H1 (cell line): ENCODE measurements at regions not wholly inside any gene's neighbourhood (a gene's known extent, or its start where the extent isn't known, plus 50 kb on each side); places are given as distances from the start of the nearest gene placed in this dataset.

ENCODE experiments used
- CTCF ChIA-PET: fragments of 300-600 bp; sonication (Branson Sonifier 250); formaldehyde crosslinking; loops from one replicate; lab custom pipeline; 2021; ENCODE audit not compliant: partially characterized antibody; lab: Charles Lee
- POLR2A ChIA-PET: fragments of 300-600 bp; sonication (Branson Sonifier 250); formaldehyde crosslinking; loops from one replicate; lab custom pipeline; 2021; ENCODE audit warnings: inconsistent platforms; ENCODE audit not compliant: partially characterized antibody; lab: Charles Lee
- DNase-seq, 2 experiments: peaks; one replicate each; pipeline versions ENCODE4 v3.0.0 to v3.0.0-alpha.2; 2010 to 2022; ENCODE audit warnings: low spot score in 2 of 2, low read depth in 1 of 2, mixed read lengths in 1 of 2
- FAIRE-seq: peaks from 2 replicates; lab custom pipeline; 2011; peaks lifted over from hg19 to GRCh38; lab: Jason Lieb, UNC
- H2AFZ ChIP-seq: 2 replicates; pipeline ENCODE4 v1.8.1; 2012; ENCODE audit warnings: low read length, inconsistent platforms
- H2AK5ac ChIP-seq: 2 replicates; pipeline ENCODE4 v1.6.1; 2013; ENCODE audit warnings: low read depth, low read length
- H2BK120ac ChIP-seq: replicated peaks from 2 replicates; pipeline ENCODE3; 2013; ENCODE audit warnings: low read depth, low read length, inconsistent platforms
- H2BK12ac ChIP-seq: 2 replicates; pipeline ENCODE4 v1.6.1; 2013; ENCODE audit warnings: low read depth, low read length
- H2BK15ac ChIP-seq: 2 replicates; pipeline ENCODE4 v1.6.1; 2013; ENCODE audit warnings: low read length
- H2BK20ac ChIP-seq: 2 replicates; pipeline ENCODE4 v1.6.1; 2013; ENCODE audit warnings: low read length
- H2BK5ac ChIP-seq: 2 replicates; pipeline ENCODE4 v1.6.1; 2013; ENCODE audit warnings: low read depth, low read length
- H3K14ac ChIP-seq: 2 replicates; pipeline ENCODE4 v1.6.1; 2013; ENCODE audit warnings: inconsistent platforms; ENCODE audit not compliant: insufficient read length
- H3K18ac ChIP-seq: 2 replicates; pipeline ENCODE4 v1.6.1; 2013; ENCODE audit warnings: low read length; ENCODE audit errors: extremely low read depth
- H3K23ac ChIP-seq: 2 replicates; pipeline ENCODE4 v1.6.1; 2013; ENCODE audit warnings: inconsistent platforms; ENCODE audit not compliant: insufficient read length
- H3K23me2 ChIP-seq: 2 replicates; pipeline ENCODE4 v1.6.1; 2013; ENCODE audit warnings: low read depth, low read length
- H3K27ac ChIP-seq: 2 replicates; pipeline ENCODE4 v1.6.1; 2011; ENCODE audit warnings: low read depth, low read length, inconsistent platforms
- H3K27me3 ChIP-seq, 4 experiments: replicated peaks in 1 of 4; 1 replicate in 1 of 4; 2 replicates in 3 of 4; pipeline versions ENCODE4 v1.6.1 to v1.8.1; 2011 to 2013; ENCODE audit warnings: low read length in 3 of 4, mild to moderate bottlenecking in 3 of 4, inconsistent platforms in 2 of 4, mixed read lengths in 2 of 4, moderate library complexity in 1 of 4; ENCODE audit not compliant: control insufficient read depth in 3 of 4, insufficient read depth in 3 of 4; ENCODE audit errors: extremely low read depth in 1 of 4
- H3K36me3 ChIP-seq, 4 experiments: 2 replicates each; pipeline versions ENCODE4 v1.6.1 to v1.8.1; 2011 to 2013; ENCODE audit warnings: mild to moderate bottlenecking in 4 of 4, low read length in 3 of 4, moderate library complexity in 2 of 4, control low read depth in 1 of 4, inconsistent platforms in 1 of 4; ENCODE audit not compliant: insufficient read depth in 4 of 4, control insufficient read depth in 2 of 4
- H3K4ac ChIP-seq: replicated peaks from 2 replicates; pipeline ENCODE3; 2013; ENCODE audit warnings: low read length, low read depth, mixed read lengths, inconsistent platforms; ENCODE audit not compliant: insufficient read length
- H3K4me1 ChIP-seq, 4 experiments: replicated peaks in 1 of 4; 1 replicate in 1 of 4; 2 replicates in 3 of 4; pipeline versions ENCODE4 v1.6.1 to v1.8.1; 2011 to 2013; ENCODE audit warnings: low read length in 3 of 4, inconsistent platforms in 2 of 4, mixed read lengths in 1 of 4; ENCODE audit not compliant: insufficient read depth in 4 of 4, control insufficient read depth in 3 of 4
- H3K4me2 ChIP-seq, 2 experiments: 2 replicates each; pipeline versions ENCODE4 v1.6.1 to v1.8.1; 2011 to 2013; ENCODE audit warnings: low read depth in 2 of 2, low read length in 2 of 2, control low read depth in 1 of 2, inconsistent platforms in 1 of 2, mild to moderate bottlenecking in 1 of 2; ENCODE audit not compliant: insufficient read depth in 1 of 2
- H3K4me3 ChIP-seq, 4 experiments: fragments of 200-600, 300-600 bp in 1 of 4; sonication (generic), shearing (Covaris generic), sonication (Bioruptor Twin) in 1 of 4; 2 replicates each; pipeline versions ENCODE4 v1.5.1 to v1.8.1; 2011 to 2016; ENCODE audit warnings: low read length in 4 of 4, low read depth in 3 of 4, control low read depth in 2 of 4, inconsistent platforms in 2 of 4, mild to moderate bottlenecking in 2 of 4, mixed read lengths in 1 of 4, moderate library complexity in 1 of 4; ENCODE audit not compliant: insufficient read depth in 2 of 4; ENCODE audit errors: extremely low read depth in 1 of 4
- H3K56ac ChIP-seq: replicated peaks from 2 replicates; pipeline ENCODE3; 2013; ENCODE audit warnings: low read depth, mild to moderate bottlenecking, mixed read lengths, low read length, inconsistent platforms; ENCODE audit not compliant: insufficient read length
- H3K79me1 ChIP-seq: 2 replicates; pipeline ENCODE4 v1.6.1; 2013; ENCODE audit warnings: low read depth, low read length, control low read depth
- H3K79me2 ChIP-seq, 2 experiments: 2 replicates each; pipeline versions ENCODE4 v1.6.1 to v1.8.1; 2012 to 2013; ENCODE audit warnings: low read length in 2 of 2, mild to moderate bottlenecking in 2 of 2, inconsistent platforms in 1 of 2; ENCODE audit not compliant: insufficient read depth in 2 of 2, control insufficient read depth in 1 of 2
- H3K9ac ChIP-seq, 4 experiments: replicated peaks in 1 of 4; 1 replicate in 1 of 4; 2 replicates in 3 of 4; pipeline versions ENCODE4 v1.6.1 to v1.8.1; 2011 to 2013; ENCODE audit warnings: low read depth in 3 of 4, low read length in 3 of 4, control low read depth in 2 of 4, mild to moderate bottlenecking in 2 of 4, moderate library complexity in 2 of 4, inconsistent platforms in 1 of 4; ENCODE audit errors: extremely low read depth in 1 of 4
- H3K9me3 ChIP-seq, 2 experiments: 2 replicates each; pipeline versions ENCODE4 v1.6.1 to v1.8.1; 2012 to 2013; ENCODE audit warnings: mild to moderate bottlenecking in 2 of 2, moderate library complexity in 2 of 2, control low read depth in 1 of 2, inconsistent platforms in 1 of 2, low read depth in 1 of 2, low read length in 1 of 2, mixed read lengths in 1 of 2; ENCODE audit not compliant: insufficient read depth in 2 of 2
- H4K20me1 ChIP-seq, 2 experiments: replicated peaks in 1 of 2; 2 replicates each; pipeline versions ENCODE3 to v1.8.1; 2011 to 2013; ENCODE audit warnings: inconsistent platforms in 2 of 2, low read length in 2 of 2, mild to moderate bottlenecking in 1 of 2; ENCODE audit not compliant: insufficient read depth in 2 of 2, control insufficient read depth in 1 of 2
- H4K5ac ChIP-seq: 2 replicates; pipeline ENCODE4 v1.6.1; 2013; ENCODE audit warnings: low read length, low read depth, mixed read lengths, inconsistent platforms; ENCODE audit not compliant: insufficient read length
- H4K8ac ChIP-seq: 2 replicates; pipeline ENCODE4 v1.8.0; 2013; ENCODE audit warnings: mild to moderate bottlenecking, moderate library complexity, low read length, inconsistent platforms; ENCODE audit not compliant: insufficient read depth; ENCODE audit errors: extremely low read depth
- H4K91ac ChIP-seq: replicated peaks from 2 replicates; pipeline ENCODE3; 2013; ENCODE audit warnings: low read length, mixed read lengths, inconsistent platforms; ENCODE audit not compliant: insufficient read length
- EGR1 ChIP-seq: IDR thresholded peaks from 2 replicates; pipeline ENCODE4 v1.6.1; 2011; ENCODE audit warnings: low read depth, low read length, borderline replicate concordance
- EZH2 ChIP-seq: fragments of 200-600 bp; sonication (generic); IDR thresholded peaks from 2 replicates; pipeline ENCODE4 v1.7.1; 2012; ENCODE audit warnings: low read depth, mild to moderate bottlenecking, moderate library complexity, low read length, inconsistent platforms; ENCODE audit not compliant: severe bottlenecking
- HDAC6 ChIP-seq: IDR thresholded peaks from one replicate; pipeline ENCODE4 v1.7.1; 2012; ENCODE audit warnings: low read depth, mild to moderate bottlenecking, inconsistent platforms, low read length, moderate library complexity
- RBBP5 ChIP-seq: IDR thresholded peaks from 2 replicates; pipeline ENCODE4 v1.7.1; 2012; ENCODE audit warnings: low read depth, mild to moderate bottlenecking, inconsistent platforms, low read length, moderate library complexity, borderline replicate concordance
- SP4 ChIP-seq: IDR thresholded peaks from 2 replicates; pipeline ENCODE4 v1.6.1; 2012; ENCODE audit warnings: low read length, inconsistent platforms
- SUZ12 ChIP-seq: fragments of 200-600 bp; sonication (generic); IDR thresholded peaks from 2 replicates; pipeline ENCODE4 v1.6.1; 2012; ENCODE audit warnings: mild to moderate bottlenecking, inconsistent platforms, low read length, moderate library complexity, mixed read lengths
- WGBS, 2 experiments: shearing (Covaris generic) in 1 of 2; methylation state at CpG; one replicate each; pipeline versions ENCODE4 v1.1.6 to v1.1.7; 2013 to 2015; ENCODE audit warnings: low lambda C conversion rate in 2 of 2, mixed read lengths in 2 of 2, inconsistent platforms in 1 of 2, low coverage in 1 of 2, missing lambda C conversion rate in 1 of 2; ENCODE audit not compliant: insufficient replicate concordance in 2 of 2, insufficient coverage in 1 of 2, insufficient read length in 1 of 2; ENCODE audit errors: extremely low coverage in 1 of 2, missing lambda C conversion rate in 1 of 2; 5-methylcytosine and 5-hydroxymethylcytosine counted together

DNA sequence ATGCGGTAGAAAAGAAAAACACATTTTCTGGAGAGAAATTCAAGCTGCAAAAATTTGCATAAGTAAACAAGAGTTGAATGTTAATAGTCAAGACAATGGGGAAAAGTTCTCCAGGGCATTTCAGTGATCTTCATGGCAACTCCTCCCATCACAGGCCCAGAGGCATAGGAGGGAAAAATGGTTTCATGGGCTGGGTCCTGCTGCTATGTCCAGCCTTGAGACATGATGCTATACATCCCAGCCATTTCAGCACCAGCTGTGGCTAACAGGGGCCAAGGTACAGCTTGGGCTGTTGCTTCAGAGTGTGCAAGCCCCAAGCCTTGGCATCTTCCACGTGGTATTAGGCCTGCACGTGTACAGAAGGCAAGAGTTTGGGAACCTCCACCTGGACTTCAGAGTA, 118.6 kb upstream of the DLGAP1 start:
- Histone ChIP-seq H2BK5ac (no peak overlapping the region), H3K9ac (no peak overlapping the region), H3K23me2 (no peaks in the 10 kb centered on the region), H4K8ac (no peak overlapping the region), H4K91ac (no peak overlapping the region), H3K4me2 (no peak overlapping the region), H3K56ac (no peak overlapping the region), H3K4me1 (no peaks in the 10 kb centered on the region), H3K27ac (no peak overlapping the region), H3K4me3 (no peak overlapping the region), H2BK120ac (no peak overlapping the region), H2AK5ac (no peak overlapping the region), H3K36me3 (no peaks in the 10 kb centered on the region; a peak in 1 of 8 replicates), H2BK15ac (no peak overlapping the region), H2BK12ac (no peak overlapping the region), H2BK20ac (no peak overlapping the region), H3K79me2 (no peaks in the 10 kb centered on the region), H3K23ac (no peak overlapping the region), H3K14ac (no peak overlapping the region), H4K5ac (no peak overlapping the region), H3K27me3 (no peaks in the 10 kb centered on the region), H2AFZ (no peak overlapping the region), H3K9me3 (peaks cover 8 to 14% of the 10 kb centered on the region in 2 experiments), H3K79me1 (no peaks in the 10 kb centered on the region), H4K20me1 (no peaks in the 10 kb centered on the region), H3K4ac (no peak overlapping the region)
- ChIA-PET POLR2A (interaction anchor here (1.1 kb wide), 1 partner anchor 9 kb away, joined by 4 read pairs; no protein-coding TSS in a partner anchor), CTCF (no interaction called here)
- DNase-seq (no peak), FAIRE-seq (no peak)
- whole genome bisulfite sequencing, 2 experiments = 87% methylated on average over 3 of the region's 3 CpGs; no CpG with 5 or more reads in 1 of the 2 experiments
- no peak for TF ChIP-seq SP4
- no peak for TF ChIP-seq EZH2
- no peak for TF ChIP-seq EGR1
- TF ChIP-seq SUZ12 = no peak
- TF ChIP-seq RBBP5 = no peak
- TF ChIP-seq HDAC6 = no peak
- TF ChIP-seq, all 59 proteins: peak for 0
- H3K18ac ChIP-seq = no peak overlapping the region
